NOMO-1 treated with DMSO at 0.1 percent for 48 hours (cell line): ENCODE measurements at regions not wholly inside any gene's neighbourhood (a gene's known extent, or its start where the extent isn't known, plus 50 kb on each side); places are given as distances from the start of the nearest gene placed in this dataset.

Experiments used
- DNase-seq: peaks from one replicate; lab custom pipeline; 2025; ENCODE audit not compliant: unreplicated experiment; lab: John Stamatoyannopoulos, UW

GRCh38 chr2:129462349-129462748, 517.1 kb upstream of the RAB6C start:
- DNase-seq = no peak

DNA sequence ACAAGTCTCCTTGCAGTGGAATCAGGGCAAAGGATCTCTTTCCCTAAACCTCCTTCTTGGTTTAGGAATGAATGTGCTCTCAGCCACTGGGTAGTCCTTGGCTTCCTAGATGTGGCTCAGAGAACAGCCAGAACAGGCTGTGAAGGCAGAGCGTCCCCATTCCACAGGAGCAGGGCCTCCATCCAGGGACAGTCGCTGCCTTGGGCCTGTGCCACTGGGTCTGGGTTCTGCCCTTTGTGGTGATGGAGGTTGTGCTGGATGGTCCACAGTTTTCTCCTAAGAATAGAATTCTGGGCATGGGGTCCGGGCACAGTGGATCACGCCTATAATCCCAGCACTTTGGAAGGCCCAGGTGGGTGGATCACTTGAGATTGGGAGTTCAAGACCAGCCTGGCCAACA, 516.5 kb upstream of the RAB6C start:
- DNase-seq = no peak

- no peak for DNase-seq
Measured at GRCh38 chr2:129464036-129464435, 515.4 kb upstream of the RAB6C start.

- DNase-seq = no peak
Measured at GRCh38 chr2:129464631-129465030, 514.8 kb upstream of the RAB6C start.

- no peak for DNase-seq
Measured at GRCh38 chr2:129465045-129465444, 514.4 kb upstream of the RAB6C start.

DNA sequence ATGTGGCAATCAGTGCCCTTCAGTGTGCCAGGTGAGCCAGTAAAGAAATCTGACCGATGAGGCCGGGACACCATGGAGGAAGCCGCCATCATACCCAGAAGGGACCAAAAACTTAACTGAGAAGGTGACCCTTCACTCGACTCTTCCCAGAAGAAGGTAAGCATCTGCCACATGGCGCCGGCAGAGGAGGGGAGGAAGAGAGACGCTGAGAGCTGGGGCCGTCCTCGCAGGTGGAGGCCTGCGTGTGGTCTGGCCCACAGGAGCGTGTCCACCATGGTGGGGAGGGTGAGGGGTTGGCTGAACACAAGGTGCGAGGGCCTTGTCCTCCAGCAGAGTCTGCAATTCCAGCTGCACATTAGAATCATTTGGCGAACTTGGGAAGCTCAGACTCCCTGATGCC, 513.1 kb upstream of the RAB6C start:
- DNase-seq = no peak

DNA sequence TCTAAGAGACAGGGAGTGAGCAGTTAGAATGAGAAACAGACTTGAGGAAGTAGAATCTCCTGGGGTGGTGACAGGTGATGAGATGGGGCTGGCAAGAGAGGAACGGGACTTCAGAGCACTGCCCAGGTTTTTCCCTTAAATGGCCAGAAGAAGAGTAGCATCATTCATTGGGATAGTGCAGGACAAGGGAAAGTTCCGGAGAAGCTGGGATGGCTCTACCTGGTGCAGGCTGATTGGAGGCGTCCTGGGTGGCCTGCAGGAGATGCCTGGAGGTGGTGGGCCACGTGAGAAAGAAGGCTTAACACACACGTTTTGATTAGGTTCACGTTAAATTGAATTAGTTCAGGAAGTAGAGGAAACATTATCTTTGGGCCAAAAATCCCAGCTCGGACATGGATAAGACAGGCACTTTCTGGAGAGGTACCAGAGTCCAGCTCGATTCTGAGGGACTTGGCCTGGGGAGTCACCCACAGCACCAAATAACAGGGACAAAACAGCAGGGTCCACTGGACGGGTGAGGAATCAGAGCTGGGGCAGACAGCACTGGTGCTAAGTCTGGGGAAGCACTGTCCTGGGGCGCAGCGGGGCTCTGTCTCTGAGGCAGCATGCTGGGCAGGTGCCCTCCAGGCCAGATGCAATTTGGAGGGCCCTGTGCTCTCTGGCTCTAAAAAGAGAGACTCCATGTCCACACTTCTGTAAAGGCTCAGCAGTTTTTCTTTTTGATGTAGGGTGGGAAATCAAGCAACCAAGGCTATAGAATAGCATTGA, 512.3 kb upstream of the RAB6C start:
- DNase-seq = no peak

GRCh38 chr2:129467941-129468340, 511.5 kb upstream of the RAB6C start:
- DNase-seq = no peak

DNA sequence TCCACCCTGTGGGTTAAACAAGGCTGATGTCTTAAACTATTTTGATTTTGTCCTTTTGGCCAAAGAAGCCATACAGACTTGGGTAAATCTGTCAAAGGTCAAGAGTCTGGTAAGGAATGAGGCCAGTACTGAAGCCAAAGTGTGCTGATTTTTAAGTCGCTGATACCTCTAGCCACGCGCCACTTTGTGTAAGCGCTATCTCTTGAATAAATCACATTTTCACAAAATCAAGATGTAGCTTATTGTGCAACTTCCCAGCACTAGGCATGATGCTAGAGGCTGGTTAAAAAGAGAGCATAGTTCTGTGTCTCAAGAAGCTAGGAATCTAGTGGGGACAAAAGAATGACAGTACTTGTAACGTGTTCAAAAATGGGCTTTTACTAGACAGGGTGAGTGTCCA, 510.6 kb upstream of the RAB6C start:
- DNase-seq = no peak

DNA sequence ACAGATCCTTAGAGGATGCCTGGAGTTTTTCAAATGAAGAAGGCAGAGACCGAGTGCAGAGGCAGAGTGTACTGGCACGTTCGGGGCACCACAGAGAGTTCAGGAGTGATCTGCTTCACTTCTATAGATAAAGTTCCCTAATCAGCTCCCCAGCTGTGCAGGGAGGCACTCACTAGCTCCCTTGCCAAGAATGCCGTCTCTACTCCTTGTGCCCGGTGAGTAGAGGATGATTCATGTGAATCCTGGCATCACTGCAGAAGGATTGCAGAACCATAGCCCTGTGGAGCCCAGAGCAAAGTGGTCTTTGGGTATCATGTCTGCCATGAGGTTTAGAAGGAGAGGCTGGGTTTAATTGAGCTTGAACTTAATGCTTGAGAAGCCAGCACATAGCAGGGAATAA, 510.1 kb upstream of the RAB6C start:
- DNase-seq = no peak

DNA sequence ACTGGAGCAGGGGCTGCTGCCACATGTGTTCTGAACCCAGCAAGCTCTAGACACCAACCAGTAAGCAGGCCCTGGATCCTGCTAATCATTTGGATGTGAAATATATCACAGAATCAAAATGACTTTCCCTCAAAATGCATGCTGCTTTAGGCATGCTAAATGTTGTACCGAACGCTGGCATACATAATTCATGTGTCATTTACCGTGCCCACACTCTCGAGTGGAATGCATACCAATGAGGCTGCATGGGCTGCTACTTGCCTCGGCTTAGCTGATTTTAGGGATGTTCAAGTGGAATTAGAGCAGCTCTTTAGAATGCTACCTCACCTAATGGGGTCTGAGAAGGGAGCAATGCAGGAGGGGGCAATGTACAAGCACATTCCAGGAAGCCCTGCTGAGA, 509.6 kb upstream of the RAB6C start:
- no peak for DNase-seq

DNA sequence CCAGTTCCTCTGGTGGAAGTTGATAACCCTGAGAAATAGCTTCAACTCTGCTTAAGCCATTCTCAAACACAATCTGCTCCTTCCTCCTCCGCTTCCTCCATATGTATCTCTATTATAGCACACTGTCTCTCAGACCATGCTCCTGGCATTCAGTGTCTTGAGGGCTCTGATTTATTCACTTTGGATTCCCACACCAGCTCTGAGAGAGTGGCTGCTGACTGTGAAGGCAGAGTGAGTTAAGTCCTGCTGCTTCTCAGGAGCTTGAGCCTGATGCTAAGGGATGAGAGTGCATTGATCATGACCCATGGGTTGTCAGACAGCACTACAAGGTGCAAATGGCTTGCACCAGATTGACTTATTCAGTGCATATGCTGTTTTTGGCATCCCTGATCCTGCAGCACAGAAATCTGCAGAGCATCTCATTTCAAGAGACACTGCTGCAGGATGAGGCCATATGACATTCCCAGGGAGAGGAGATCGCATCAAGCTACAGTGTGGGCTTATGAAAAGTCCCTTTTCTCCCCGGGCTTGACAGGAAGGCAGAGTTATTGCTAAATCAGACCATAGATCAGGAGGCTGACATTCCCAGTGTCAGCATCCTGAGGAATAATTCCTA, 500.5 kb upstream of the RAB6C start:
- DNase-seq = no peak

- no peak for DNase-seq
Measured at GRCh38 chr2:129479892-129480291, 499.6 kb upstream of the RAB6C start.

GRCh38 chr2:129480790-129481189, 498.7 kb upstream of the RAB6C start:
- no peak for DNase-seq

DNA sequence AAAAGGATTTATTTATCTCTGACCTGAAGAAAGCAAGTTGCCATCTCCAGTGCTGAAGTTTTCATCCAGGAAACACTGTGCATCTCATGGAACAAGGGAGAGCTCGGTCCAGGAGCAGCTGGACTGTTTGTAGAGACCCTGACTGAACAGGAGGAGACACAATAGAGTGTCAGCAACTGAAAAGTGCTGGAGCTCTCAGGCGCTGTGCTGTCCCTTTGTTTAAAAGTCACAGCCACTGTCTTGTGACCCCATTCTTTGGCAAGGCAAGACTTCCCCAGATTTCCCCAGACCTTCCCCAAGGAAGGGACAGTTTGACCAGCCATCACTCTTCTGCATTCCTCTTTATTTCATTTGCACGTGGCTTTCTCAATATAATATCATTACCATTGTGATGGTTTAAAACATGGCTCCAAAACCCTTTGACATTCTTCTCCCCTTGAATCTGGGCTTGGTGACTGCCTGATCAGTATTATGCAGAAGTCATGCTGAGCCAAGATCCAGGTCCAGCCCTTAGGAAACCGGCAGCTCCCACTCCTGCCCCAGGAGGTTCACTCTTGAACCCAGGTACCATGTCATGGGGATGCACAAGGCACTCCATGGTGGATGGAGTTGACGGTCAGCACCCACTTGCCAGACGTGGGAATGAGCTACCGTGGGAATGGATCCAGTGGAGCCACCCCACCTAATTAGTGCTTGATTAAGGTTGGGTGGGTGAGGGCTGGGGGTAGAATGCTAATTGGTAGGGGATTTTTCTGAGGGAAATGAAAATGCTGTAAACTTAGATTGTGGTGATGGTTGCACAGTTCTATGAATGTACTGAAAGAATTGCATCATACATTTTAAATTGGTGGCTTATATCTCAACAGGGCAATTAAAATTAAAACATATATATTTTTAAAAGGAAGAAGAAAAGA, 497.9 kb upstream of the RAB6C start:
- no peak for DNase-seq

DNA sequence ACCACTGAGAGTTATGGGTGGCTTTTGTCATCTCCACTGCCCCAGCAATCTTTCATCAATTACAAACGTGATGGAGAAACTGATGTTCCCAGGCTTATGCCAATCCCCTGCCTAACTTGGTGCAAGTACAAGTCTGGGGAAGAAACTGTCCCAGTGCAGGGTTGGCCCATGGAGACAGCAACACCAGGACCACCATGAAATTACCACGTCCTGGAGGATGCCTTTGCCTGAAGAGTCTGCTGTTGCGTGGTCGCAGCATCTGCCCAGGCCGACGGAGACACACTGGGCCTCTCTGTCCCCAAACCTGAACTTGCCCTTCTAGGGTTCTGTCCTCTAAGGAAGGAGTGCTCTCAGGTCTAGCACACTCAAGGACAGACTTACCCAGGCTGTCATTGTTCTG, 496.8 kb upstream of the RAB6C start:
- no peak for DNase-seq

- peak; percentile 74 for DNase-seq
Measured at GRCh38 chr2:129483366-129483765, 496.1 kb upstream of the RAB6C start.

DNA sequence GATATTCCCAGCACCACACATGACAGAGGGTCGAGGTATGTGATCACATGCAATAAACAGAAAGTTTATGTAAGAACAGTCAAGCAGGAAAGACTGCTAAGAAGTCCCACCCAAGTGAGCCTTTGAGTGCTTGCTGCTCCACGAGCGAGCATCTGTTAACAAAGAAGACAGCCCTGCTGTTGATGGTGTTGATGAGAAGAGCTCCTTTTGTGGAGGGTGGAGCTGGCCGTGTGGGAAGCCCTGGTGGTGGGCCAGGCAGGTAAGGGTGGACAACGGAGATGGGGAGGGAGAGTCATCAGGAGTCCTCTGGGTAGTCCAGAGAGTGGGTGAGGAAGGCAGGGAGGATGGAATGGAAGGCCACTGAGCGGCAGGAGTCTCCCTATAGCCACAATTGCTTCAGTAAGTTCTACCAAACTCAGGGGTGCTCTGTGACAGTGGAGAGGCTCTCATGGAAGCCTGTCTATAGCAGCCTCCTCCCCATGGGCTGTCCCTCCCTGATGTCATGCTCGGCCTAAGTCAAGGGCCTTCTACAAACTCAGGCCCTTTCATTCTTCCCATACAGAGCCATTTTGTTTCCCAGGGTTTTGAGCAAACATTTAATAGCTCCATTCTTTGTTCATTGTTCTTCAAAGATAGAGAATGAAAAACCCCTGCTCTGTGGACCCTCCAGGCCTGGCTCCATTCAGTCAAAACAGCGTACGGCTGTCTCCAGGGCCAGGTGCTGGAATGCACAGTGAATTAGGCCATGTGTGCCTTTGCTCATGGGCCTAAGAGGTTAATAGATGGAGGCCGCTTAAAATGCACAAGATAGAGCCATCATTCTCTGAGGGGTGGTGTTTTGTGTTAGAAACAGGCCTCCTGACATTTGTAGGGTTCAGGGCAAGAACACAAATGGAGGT, 494.2 kb upstream of the RAB6C start:
- no peak for DNase-seq

GRCh38 chr2:129488376-129488775, 491.1 kb upstream of the RAB6C start:
- no peak for DNase-seq

DNA sequence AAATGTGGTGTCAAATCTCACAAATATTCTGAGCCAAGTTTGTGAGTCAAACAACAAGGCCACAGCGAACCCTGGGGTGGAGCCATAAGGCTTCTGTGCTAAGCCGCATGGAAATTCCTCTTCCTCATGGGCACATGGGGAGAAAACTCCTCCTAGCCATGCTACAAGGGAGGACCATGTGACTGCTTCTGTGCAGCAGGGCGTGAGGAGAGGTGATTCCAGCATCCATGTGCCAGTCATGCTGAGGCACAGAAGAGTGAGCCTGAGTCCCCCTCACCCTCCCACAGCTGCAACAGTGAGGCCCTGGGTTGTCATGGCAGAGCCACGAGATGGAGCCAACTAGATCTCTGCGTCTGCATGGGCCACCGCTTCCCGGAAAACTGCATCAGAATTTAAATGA, 488.8 kb upstream of the RAB6C start:
- no peak for DNase-seq

GRCh38 chr2:129491308-129491707, 488.2 kb upstream of the RAB6C start:
- DNase-seq = no peak
